Left lung (tissue), 4 donors: ENCODE measurements at regions not wholly inside any gene's neighbourhood (a gene's known extent, or its start where the extent isn't known, plus 50 kb on each side); places are given as distances from the start of the nearest gene placed in this dataset.

Source experiments
- ATAC-seq: fragments of 200-7000 bp; cut with Tn5 transposase; one replicate; pipeline ENCODE4 v1.9.1; 2020; ENCODE audit warnings: moderate library complexity
- DNase-seq, 4 donors: peaks; one replicate each; pipeline ENCODE4 v3.0.0-alpha.2; 2013 to 2020
- H3K27ac ChIP-seq, 2 donors: fragments of 200-600 bp; sonication (generic) in 1 of 2; one replicate each; pipeline versions ENCODE4 v1.5.0 to v1.8.0; 2020 to 2021
- H3K27me3 ChIP-seq, 2 donors: fragments of 200-600 bp; sonication (generic) in 1 of 2; one replicate each; pipeline versions ENCODE4 v1.5.0 to v1.8.0; 2020 to 2021
- H3K36me3 ChIP-seq, 2 donors: fragments of 200-600 bp; sonication (generic) in 1 of 2; one replicate each; pipeline versions ENCODE4 v1.5.0 to v1.8.0; 2020 to 2021
- H3K4me1 ChIP-seq, 2 donors: fragments of 200-600 bp; one replicate each; pipeline ENCODE4 v1.8.0; 2021
- H3K4me3 ChIP-seq, 2 donors: fragments of 200-600 bp; sonication (generic) in 1 of 2; one replicate each; pipeline versions ENCODE4 v1.5.0 to v1.8.0; 2020 to 2021; ENCODE audit warnings: mild to moderate bottlenecking in 1 of 2
- H3K9me3 ChIP-seq, 2 donors: fragments of 200-600 bp; sonication (generic) in 1 of 2; one replicate each; pipeline versions ENCODE4 v1.5.0 to v1.8.0; 2020 to 2021
- CTCF ChIP-seq, 2 donors: fragments of 200-600 bp; sonication (generic) in 1 of 2; IDR thresholded peaks; one replicate each; pipeline versions ENCODE4 v1.5.0 to v1.8.0; 2021; ENCODE audit warnings: antibody characterized with exemption in 2 of 2
- intact Hi-C, 2 donors: fragments of 100-400 bp; cut with DNase I; formaldehyde crosslinking; loops; one replicate each; pipeline versions ENCODE4 v1.11.2 to v1.14.2; 2022
- donor health status: DM: no; HTN: yes; CAD: no.
- donor health status: DM: no; HTN: no; CAD: no.

GRCh38 chr7:132023466-132023865 lies 467.0 kb upstream of the PODXL start:
- H3K9me3 ChIP-seq: no peaks in the 10 kb centered on the region
- TF ChIP-seq CTCF (IDR thresholded peaks at IDR 0.05): no peak
- no peak overlapping the region for H3K4me3 ChIP-seq
- intact Hi-C loops: no loop called here
- H3K36me3 ChIP-seq: no peaks in the 10 kb centered on the region
- H3K4me1 ChIP-seq: no peaks in the 10 kb centered on the region
- ATAC-seq: no peak
- H3K27ac ChIP-seq: no peak overlapping the region
- H3K27me3 ChIP-seq: no peaks in the 10 kb centered on the region
- DNase-seq: no peak

GRCh38 chr7:132022188-132022587 lies 465.8 kb upstream of the PODXL start:
- intact Hi-C loops: no loop called here

GRCh38 chr7:132019703-132020102 lies 463.3 kb upstream of the PODXL start:
- Histone ChIP-seq H3K4me3 (no peak overlapping the region), H3K27me3 (no peaks in the 10 kb centered on the region), H3K9me3 (peaks cover 0 to 11% of the 10 kb centered on the region in 2 donors), H3K4me1 (no peaks in the 10 kb centered on the region), H3K36me3 (no peaks in the 10 kb centered on the region), H3K27ac (no peak overlapping the region)
- no peak for TF ChIP-seq CTCF (IDR thresholded peaks at IDR 0.05)
- intact Hi-C loops: no loop called here
- ATAC-seq: no peak
- DNase-seq: no peak

More at GRCh38 chr7:132022188-132022587, 465.8 kb upstream of the PODXL start:
- H3K36me3 ChIP-seq: no peaks in the 10 kb centered on the region
- no peak overlapping the region for H3K27ac ChIP-seq
- DNase-seq (no peak), ATAC-seq (no peak)
- H3K27me3 ChIP-seq: no peaks in the 10 kb centered on the region
- TF ChIP-seq CTCF (IDR thresholded peaks at IDR 0.05): no peak
- H3K9me3 ChIP-seq: no peaks in the 10 kb centered on the region
- no peak overlapping the region for H3K4me3 ChIP-seq
- H3K4me1 ChIP-seq: no peaks in the 10 kb centered on the region

- TF ChIP-seq CTCF (IDR thresholded peaks at IDR 0.05): no peak
- intact Hi-C loops: no loop called here
- ATAC-seq: no peak
These were observed 453.4 kb upstream of the PODXL start for GRCh38 chr7:132009778-132010177.

GRCh38 chr7:132004529-132004928 lies 448.1 kb upstream of the PODXL start:
- peak in 3 of 4 donors; percentile 19 to 52 (median 35) for DNase-seq
- intact Hi-C loops: no loop called here
- peak; percentile 57 for ATAC-seq

More at GRCh38 chr7:132009778-132010177, 453.4 kb upstream of the PODXL start:
- no peak overlapping the region for H3K27ac ChIP-seq
- H3K9me3 ChIP-seq: peaks cover 0 to 11% of the 10 kb centered on the region in 2 donors
- no peaks in the 10 kb centered on the region for H3K27me3 ChIP-seq
- no peak overlapping the region for H3K4me3 ChIP-seq
- DNase-seq: no peak
- H3K4me1 ChIP-seq: no peaks in the 10 kb centered on the region
- H3K36me3 ChIP-seq: no peaks in the 10 kb centered on the region

More at GRCh38 chr7:132004529-132004928, 448.1 kb upstream of the PODXL start:
- H3K27me3 ChIP-seq: no peaks in the 10 kb centered on the region
- no peak overlapping the region for H3K27ac ChIP-seq
- no peak for TF ChIP-seq CTCF (IDR thresholded peaks at IDR 0.05)
- H3K4me3 ChIP-seq: no peak overlapping the region
- no peaks in the 10 kb centered on the region for H3K4me1 ChIP-seq
- H3K9me3 ChIP-seq: no peaks in the 10 kb centered on the region
- H3K36me3 ChIP-seq: no peaks in the 10 kb centered on the region
